ENCODE measurements at regions not wholly inside any gene's neighbourhood (a gene's known extent, or its start where the extent isn't known, plus 50 kb on each side); places are given as distances from the start of the nearest gene placed in this dataset.

GRCh38 chr18:77911971-77912605 is 662.4 kb downstream of the GALR1 start:
- DNase-seq (ENCODE audit: insufficient read length) (no peak), FAIRE-seq (no peak)
- no peak for TF ChIP-seq POLR2AphosphoS5 (IDR thresholded peaks at IDR 0.05; ENCODE audit: low read depth, low read length)
- TF ChIP-seq POLR2A (IDR thresholded peaks at IDR 0.05; ENCODE audit: low read depth, low read length), result no peak
- no peak for TF ChIP-seq TAF1 (IDR thresholded peaks at IDR 0.05; ENCODE audit: borderline replicate concordance, low read depth, low read length)

- FAIRE-seq (no peak), DNase-seq (ENCODE audit: insufficient read length) (no peak)
- no peak for TF ChIP-seq POLR2A (IDR thresholded peaks at IDR 0.05; ENCODE audit: low read depth, low read length)
- TF ChIP-seq POLR2AphosphoS5 (IDR thresholded peaks at IDR 0.05; ENCODE audit: low read depth, low read length), result no peak
- no peak for TF ChIP-seq TAF1 (IDR thresholded peaks at IDR 0.05; ENCODE audit: borderline replicate concordance, low read depth, low read length)
These were observed 669.1 kb downstream of the GALR1 start for GRCh38 chr18:77918730-77919129.

- no peak for TF ChIP-seq POLR2A (IDR thresholded peaks at IDR 0.05; ENCODE audit: low read depth, low read length)
- no peak for TF ChIP-seq POLR2AphosphoS5 (IDR thresholded peaks at IDR 0.05; ENCODE audit: low read depth, low read length)
- TF ChIP-seq TAF1 (IDR thresholded peaks at IDR 0.05; ENCODE audit: borderline replicate concordance, low read depth, low read length), result no peak
- FAIRE-seq (no peak), DNase-seq (ENCODE audit: insufficient read length) (no peak)
These were observed 670.3 kb downstream of the GALR1 start for GRCh38 chr18:77919923-77920322.

- TF ChIP-seq TAF1 (IDR thresholded peaks at IDR 0.05; ENCODE audit: borderline replicate concordance, low read depth, low read length) (no peak), POLR2AphosphoS5 (IDR thresholded peaks at IDR 0.05; ENCODE audit: low read depth, low read length) (no peak), POLR2A (IDR thresholded peaks at IDR 0.05; ENCODE audit: low read depth, low read length) (no peak)
- FAIRE-seq (no peak), DNase-seq (ENCODE audit: insufficient read length) (no peak)
These were observed 685.7 kb downstream of the GALR1 start for GRCh38 chr18:77935342-77935741.

- TF ChIP-seq POLR2AphosphoS5 (IDR thresholded peaks at IDR 0.05; ENCODE audit: low read depth, low read length), result no peak
- no peak for TF ChIP-seq POLR2A (IDR thresholded peaks at IDR 0.05; ENCODE audit: low read depth, low read length)
- TF ChIP-seq TAF1 (IDR thresholded peaks at IDR 0.05; ENCODE audit: borderline replicate concordance, low read depth, low read length), result no peak
- FAIRE-seq, result no peak
- DNase-seq (ENCODE audit: insufficient read length), result no peak
These were observed 690.9 kb downstream of the GALR1 start for GRCh38 chr18:77940566-77940965.

GRCh38 chr18:77944533-77944932 is 694.9 kb downstream of the GALR1 start:
- TF ChIP-seq POLR2AphosphoS5 (IDR thresholded peaks at IDR 0.05; ENCODE audit: low read depth, low read length) (no peak), POLR2A (IDR thresholded peaks at IDR 0.05; ENCODE audit: low read depth, low read length) (no peak), TAF1 (IDR thresholded peaks at IDR 0.05; ENCODE audit: borderline replicate concordance, low read depth, low read length) (no peak)
- FAIRE-seq (no peak), DNase-seq (ENCODE audit: insufficient read length) (no peak)

- FAIRE-seq (no peak), DNase-seq (ENCODE audit: insufficient read length) (no peak)
- no peak for TF ChIP-seq POLR2A (IDR thresholded peaks at IDR 0.05; ENCODE audit: low read depth, low read length)
- TF ChIP-seq TAF1 (IDR thresholded peaks at IDR 0.05; ENCODE audit: borderline replicate concordance, low read depth, low read length), result no peak
- no peak for TF ChIP-seq POLR2AphosphoS5 (IDR thresholded peaks at IDR 0.05; ENCODE audit: low read depth, low read length)
These were observed 698.9 kb downstream of the GALR1 start for GRCh38 chr18:77948567-77948966.

- TF ChIP-seq POLR2A (IDR thresholded peaks at IDR 0.05; ENCODE audit: low read depth, low read length) (no peak), POLR2AphosphoS5 (IDR thresholded peaks at IDR 0.05; ENCODE audit: low read depth, low read length) (no peak), TAF1 (IDR thresholded peaks at IDR 0.05; ENCODE audit: borderline replicate concordance, low read depth, low read length) (no peak)
These were observed 699.8 kb downstream of the GALR1 start for GRCh38 chr18:77949355-77949973.

GRCh38 chr18:77959248-77959647 is 709.6 kb downstream of the GALR1 start:
- DNase-seq (ENCODE audit: insufficient read length), result no peak
- no peak for TF ChIP-seq POLR2AphosphoS5 (IDR thresholded peaks at IDR 0.05; ENCODE audit: low read depth, low read length)
- no peak for TF ChIP-seq POLR2A (IDR thresholded peaks at IDR 0.05; ENCODE audit: low read depth, low read length)
- no peak for TF ChIP-seq TAF1 (IDR thresholded peaks at IDR 0.05; ENCODE audit: borderline replicate concordance, low read depth, low read length)
- FAIRE-seq, result no peak

More at GRCh38 chr18:77949355-77949973, 699.8 kb downstream of the GALR1 start:
- DNase-seq (ENCODE audit: insufficient read length) (no peak), FAIRE-seq (no peak)

GRCh38 chr18:77960791-77961410 is 711.3 kb downstream of the GALR1 start:
- DNase-seq (ENCODE audit: insufficient read length), result no peak
- FAIRE-seq, result no peak
- TF ChIP-seq POLR2A (IDR thresholded peaks at IDR 0.05; ENCODE audit: low read depth, low read length) (no peak), POLR2AphosphoS5 (IDR thresholded peaks at IDR 0.05; ENCODE audit: low read depth, low read length) (no peak), TAF1 (IDR thresholded peaks at IDR 0.05; ENCODE audit: borderline replicate concordance, low read depth, low read length) (no peak)

- no peak for FAIRE-seq
- TF ChIP-seq POLR2AphosphoS5 (IDR thresholded peaks at IDR 0.05; ENCODE audit: low read depth, low read length) (no peak), POLR2A (IDR thresholded peaks at IDR 0.05; ENCODE audit: low read depth, low read length) (no peak), TAF1 (IDR thresholded peaks at IDR 0.05; ENCODE audit: borderline replicate concordance, low read depth, low read length) (no peak)
These were observed 717.4 kb downstream of the GALR1 start for GRCh38 chr18:77967071-77967470.

GRCh38 chr18:77967791-77968190 is 718.1 kb downstream of the GALR1 start:
- no peak for DNase-seq (ENCODE audit: insufficient read length)
- no peak for TF ChIP-seq TAF1 (IDR thresholded peaks at IDR 0.05; ENCODE audit: borderline replicate concordance, low read depth, low read length)
- no peak for TF ChIP-seq POLR2AphosphoS5 (IDR thresholded peaks at IDR 0.05; ENCODE audit: low read depth, low read length)
- no peak for TF ChIP-seq POLR2A (IDR thresholded peaks at IDR 0.05; ENCODE audit: low read depth, low read length)
- no peak for FAIRE-seq

More at GRCh38 chr18:77967071-77967470, 717.4 kb downstream of the GALR1 start:
- DNase-seq (ENCODE audit: insufficient read length), result no peak

All from GM12892 (cell line).